ENCODE measurements at regions not wholly inside any gene's neighbourhood (a gene's known extent, or its start where the extent isn't known, plus 50 kb on each side); places are given as distances from the start of the nearest gene placed in this dataset.
"Not testable (repeated sequence)": the region's sequence is repeated elsewhere in the genome, so short reads cannot be mapped to it uniquely, and the experiment has no call there.

DNA sequence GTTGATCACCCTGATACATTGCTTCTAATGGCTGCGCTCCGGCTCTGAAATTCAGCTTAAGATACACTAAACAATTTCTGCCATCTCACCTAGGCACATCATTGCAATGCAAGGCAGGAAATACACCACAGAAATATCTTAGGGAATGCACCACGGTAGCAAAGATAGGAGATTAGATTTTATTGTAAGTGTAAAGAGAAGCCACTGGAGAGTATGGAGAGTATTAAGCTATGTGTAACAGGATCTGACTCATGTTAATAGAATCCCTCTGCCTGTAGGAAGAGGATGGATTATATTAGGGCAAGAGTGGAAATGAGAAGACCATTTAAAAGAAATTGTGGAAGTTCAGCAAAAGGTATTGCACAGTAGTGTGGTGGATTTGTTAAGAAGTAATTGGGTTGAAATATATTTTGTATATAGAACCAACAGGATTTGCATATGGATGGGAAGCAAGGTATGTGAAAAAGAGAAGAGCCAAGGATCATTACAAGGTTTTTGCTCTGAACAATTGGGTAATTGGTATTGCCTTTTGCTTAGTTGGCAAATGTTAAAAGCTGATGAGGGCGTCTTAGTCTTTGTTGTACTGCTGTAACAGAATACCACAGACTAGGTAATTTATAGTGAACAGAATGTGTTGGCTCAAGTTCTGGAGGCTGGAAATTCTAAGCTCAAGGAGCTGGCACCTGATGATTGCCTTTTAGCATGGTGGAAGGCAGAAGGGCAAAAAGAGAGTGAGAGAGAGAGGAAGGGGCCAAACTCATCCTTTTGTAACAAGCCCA is 636.1 kb downstream of the PSAT1 start:
- FAIRE-seq: no peak

DNA sequence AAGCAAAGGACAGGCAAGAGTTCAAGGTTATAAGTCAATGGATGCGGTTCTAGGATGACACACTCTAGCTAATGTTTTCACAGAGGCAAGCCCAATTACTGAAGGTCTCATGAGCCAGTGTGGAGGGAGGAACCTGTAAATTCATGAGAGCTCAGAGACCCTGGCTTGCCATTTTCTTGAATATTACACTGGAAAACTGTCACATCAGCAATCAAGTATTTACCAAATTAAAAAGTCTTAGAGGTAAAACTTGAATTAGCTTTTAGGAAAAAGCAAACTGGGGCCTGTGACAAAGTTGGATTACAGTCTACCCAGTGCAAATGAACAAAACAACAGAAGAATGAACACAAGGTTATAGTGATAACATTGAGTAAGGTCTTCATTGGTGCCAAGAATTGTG is 636.9 kb upstream of the TLE4 start:
- DNase-seq (ENCODE audit: insufficient read length, low spot score) (no peak), FAIRE-seq (no peak)

More for the DNA sequence above, 636.1 kb downstream of the PSAT1 start:
- DNase-seq (ENCODE audit: insufficient read length, low spot score): no peak

DNA sequence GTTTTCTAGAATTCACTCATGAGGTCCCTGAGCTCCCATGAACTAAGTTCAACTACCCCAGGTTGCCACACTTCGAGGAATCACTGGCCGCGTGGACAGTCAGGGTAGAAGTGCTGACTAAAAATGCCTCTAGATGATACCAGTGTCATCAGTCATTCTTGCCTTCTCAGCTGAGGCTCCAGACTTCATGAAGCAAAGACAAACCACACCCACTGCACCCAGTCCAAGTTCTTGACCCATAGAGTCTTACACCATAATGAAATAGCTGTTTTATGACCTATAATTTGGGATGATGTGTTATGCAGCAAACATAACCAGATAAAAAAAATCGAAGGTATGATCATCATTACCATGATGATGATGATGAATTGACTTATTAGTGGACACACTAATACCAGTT is 632.9 kb upstream of the TLE4 start:
- DNase-seq (ENCODE audit: insufficient read length, low spot score) (no peak), FAIRE-seq (no peak)

DNA sequence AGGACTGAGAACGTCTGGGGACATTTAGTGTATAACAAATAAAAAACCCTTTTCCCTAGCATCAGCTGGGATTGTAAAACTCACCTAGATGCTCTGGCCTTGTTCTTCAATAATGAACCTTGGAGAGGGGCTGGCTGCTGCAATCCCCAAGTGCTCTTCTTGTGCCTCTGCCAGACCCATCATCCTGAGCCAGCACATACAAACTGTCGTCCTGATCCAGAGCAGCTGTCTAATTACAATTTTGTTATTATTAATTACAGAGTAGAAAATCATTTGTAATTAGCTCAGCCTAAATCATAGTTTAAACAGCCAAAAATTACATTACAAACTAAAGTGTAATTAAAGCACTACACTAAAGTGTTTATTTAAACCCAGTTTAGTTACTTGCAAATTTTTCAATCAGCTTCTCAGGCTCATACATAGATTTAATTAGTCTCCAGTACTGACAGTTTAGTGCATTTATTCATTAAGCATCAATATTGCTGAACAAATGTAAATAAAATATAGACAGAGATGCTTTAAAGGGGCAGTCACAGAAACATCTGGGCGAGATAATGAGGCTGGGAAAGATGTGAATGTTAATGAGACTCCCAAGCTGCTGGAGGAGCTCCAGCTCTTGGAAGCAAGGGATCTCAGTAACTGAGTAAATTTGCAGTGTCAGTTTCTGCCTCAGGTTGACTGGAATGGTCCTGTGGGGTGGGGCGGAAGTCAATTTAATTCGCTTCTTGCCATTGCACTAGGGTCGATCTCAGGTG is 632.3 kb upstream of the TLE4 start:
- no peak for DNase-seq (ENCODE audit: insufficient read length, low spot score)
- FAIRE-seq: no peak

DNA sequence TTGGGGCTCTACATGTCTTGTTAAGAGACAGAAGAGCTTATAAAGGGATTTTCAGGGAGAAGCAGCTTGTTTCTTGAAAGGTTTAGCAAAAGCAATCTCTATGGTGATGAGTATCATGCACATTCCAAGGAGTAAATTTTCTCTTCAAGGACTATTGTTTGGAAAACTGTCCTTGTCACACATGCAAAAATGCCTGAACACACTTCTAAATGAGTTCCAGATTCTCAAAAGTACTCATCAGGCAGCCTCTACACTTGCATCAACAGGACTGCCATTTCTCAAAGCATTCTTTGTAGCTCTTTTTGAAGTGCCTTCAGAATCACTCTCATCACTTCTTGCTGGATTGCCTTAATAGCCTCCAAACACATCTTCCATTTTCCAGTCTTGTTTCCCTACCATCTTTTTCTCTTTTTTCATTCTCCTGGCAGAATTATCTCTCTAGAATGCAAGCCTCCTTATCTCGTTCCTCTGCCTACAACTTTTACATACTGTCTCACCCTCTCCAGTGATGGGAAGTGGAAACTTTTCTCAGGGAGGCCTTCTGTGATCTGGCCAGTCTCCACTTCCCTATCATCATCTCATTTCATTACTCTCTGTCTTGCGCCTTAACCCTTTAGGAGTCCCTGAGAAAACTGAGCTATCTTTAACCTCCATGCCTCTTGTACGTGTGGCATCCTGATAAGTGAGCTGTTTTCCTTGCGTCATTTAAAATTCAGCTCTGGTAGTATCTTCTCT is 631.5 kb upstream of the TLE4 start:
- DNase-seq (ENCODE audit: insufficient read length, low spot score): no peak
- no peak for FAIRE-seq

DNA sequence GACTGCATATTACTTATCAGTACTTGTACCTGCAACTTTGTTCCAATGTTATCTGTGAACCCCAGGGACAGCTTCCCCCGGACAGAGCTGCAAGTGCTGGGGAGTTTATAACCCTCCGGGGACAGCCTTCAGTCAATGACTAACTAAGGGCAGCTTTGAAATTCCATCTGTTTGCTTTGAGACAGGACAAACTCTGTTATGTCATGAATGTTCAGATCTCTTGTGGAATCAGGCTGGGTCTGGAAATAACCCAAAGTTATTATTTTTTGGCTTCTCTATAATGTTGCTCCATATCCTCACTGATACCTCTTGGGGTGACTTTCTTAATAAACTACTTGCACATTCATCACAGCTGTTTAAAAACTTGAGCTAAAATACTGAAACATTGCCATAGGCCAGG is 617.5 kb upstream of the TLE4 start:
- FAIRE-seq (no peak), DNase-seq (ENCODE audit: insufficient read length, low spot score) (no peak)

DNA sequence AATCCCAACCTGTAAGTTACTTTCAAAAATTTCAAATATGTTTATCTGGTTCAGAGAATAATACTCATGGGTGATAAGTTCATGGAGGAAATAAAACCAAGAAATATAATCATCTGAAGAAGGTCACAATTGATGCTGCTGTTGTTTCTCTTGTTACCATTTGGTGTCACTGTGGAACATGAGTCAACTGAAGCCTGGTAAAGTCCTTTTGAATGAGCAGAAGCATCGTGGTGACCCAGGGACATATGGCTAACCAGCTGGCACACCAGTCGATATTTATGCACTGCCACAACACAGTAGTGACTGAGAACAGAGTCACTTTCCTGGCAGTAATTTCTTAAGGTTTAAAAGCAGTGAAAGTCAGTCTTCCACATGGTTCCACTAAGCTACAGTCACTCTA is 612.9 kb upstream of the TLE4 start:
- FAIRE-seq (no peak), DNase-seq (ENCODE audit: insufficient read length, low spot score) (no peak)

DNA sequence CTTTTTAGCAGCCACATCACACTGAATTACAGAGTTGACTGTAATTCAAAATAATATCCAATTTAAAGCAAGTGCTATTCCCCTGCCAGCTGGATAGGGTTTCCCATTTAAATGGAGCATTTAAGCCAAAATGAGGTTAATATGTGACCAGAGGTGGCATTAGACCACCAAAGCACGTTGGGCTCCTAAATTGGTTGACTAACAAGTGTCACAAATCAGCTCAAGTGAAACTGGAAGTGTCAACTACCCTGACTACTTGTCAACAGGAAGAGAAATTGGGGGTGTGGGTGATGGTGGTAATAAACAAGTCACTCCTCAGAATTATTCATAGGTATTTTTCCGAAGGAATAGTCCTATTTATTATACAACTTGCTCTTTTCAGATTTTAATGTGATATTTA is 609.6 kb upstream of the TLE4 start:
- FAIRE-seq: no peak
- DNase-seq (ENCODE audit: insufficient read length, low spot score): no peak

DNA sequence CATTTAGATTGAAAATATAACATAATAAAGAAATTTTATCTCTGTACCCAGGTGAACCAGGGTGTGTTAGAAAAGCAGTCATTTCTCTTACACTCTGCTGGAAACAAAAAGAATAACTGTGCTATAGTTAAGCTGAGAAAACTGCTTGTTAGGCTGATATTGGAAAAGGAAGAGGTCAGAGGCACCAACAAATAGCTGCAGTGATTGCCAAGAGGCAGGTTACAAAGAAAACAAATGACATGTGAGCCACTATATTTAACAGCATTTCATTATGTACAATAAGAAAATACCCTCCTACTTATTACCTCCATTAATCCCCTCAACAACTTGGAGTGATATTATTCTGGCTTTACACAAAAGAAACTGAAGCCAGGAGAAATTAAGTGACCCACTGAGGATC is 607.9 kb upstream of the TLE4 start:
- DNase-seq (ENCODE audit: insufficient read length, low spot score) (no peak), FAIRE-seq (no peak)

DNA sequence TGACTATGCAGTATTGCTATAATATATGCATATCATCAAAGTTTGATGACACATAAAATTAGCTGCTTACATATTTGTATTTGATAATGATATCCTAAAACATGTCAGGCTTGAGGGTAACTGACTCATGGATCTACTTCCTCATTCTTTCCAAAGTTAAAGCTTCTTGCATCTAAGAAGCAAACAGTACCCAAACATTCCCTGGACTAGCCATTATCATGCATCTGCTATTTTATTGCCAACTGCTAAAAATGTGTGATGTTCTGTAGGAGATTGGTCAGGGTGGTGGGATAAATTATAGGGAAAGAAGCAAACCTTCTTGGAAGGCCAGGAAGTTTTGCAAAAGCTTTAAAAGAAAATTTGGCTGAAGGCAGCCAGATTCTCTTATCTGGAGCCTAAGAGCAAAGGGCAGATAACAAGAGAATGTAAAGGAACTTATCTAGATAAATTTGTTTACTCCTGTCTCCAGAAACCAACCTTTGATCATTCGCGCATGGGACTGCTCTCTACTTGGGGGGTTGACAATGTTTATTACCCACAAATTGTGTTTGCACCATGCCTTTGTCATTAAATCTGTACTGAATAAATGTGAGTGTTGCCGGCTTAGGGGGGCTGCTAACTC is 604.1 kb upstream of the TLE4 start:
- DNase-seq (ENCODE audit: insufficient read length, low spot score) (no peak), FAIRE-seq (no peak)

DNA sequence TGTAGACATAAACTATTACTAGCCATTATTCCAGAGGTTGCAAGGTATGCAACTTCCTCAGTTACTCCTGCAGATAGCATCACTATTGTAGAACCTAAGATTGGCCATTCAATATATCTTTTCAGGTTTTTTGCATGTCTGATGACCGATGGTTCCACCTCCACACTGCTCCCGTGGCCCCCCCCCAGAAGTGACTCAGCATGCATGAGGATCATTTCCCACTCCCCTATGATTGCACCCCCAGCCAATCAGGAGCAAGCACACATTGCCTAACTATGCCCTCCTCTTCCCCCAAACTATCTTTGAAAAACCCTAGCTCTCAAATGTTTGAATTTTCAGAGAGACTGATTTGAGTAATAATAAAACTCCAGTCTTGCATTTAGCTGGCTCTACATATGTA is 601.4 kb upstream of the TLE4 start:
- FAIRE-seq (no peak), DNase-seq (ENCODE audit: insufficient read length, low spot score) (no peak)

DNA sequence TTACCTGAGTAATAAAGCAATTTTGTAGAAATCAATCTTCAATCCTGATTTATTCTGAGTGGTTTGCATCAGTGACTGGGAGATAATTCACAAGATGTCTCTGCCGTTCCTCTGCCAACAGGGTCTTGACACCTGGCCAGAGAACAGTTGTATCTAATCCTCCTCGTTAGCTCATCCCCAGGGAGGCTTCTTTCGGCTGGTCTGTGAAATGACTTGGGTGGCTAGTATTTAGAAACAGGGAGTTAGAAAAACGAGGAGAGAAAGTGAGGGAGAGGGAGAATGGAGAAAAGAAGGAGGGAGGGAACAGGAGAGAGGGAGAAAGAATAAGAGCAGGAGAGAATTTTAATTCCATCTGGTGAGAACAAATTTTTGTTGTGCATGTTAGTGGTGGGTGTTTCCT is 600.2 kb upstream of the TLE4 start:
- DNase-seq (ENCODE audit: insufficient read length, low spot score): no peak

DNA sequence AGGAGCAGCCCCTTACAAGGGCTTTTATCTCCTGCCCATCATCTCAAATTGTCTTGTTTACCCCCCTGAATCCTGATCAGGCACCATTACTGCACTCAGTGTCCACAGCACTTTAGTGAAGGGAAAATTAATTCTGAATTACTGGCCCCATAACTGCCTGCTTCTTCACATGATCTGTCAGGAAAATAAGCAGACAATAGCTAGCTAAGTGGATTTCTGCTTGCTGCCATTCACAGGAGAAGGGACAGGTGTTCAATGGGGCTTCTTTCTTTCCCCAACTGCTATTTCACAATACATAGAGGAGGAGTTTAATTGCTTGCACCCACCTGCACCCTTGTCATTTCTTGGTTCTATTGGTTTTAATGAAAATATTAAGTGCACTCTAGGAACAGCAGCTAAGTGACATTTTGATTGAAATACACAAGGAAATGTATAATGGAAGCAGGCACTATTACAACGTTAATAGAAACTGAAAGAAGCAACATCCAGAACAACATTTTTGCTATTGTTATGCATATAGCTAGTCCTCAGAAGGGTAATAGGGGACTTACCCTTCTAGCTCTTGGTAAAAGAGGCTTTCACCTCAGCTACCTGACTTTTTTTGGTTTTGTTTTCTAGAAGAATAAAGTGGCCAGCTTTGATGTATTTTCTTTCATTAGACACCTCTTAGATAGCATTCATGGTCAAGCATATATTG is 599.3 kb upstream of the TLE4 start:
- no peak for DNase-seq (ENCODE audit: insufficient read length, low spot score)
- no peak for FAIRE-seq

More for the DNA sequence above, 600.2 kb upstream of the TLE4 start:
- FAIRE-seq: no peak

DNA sequence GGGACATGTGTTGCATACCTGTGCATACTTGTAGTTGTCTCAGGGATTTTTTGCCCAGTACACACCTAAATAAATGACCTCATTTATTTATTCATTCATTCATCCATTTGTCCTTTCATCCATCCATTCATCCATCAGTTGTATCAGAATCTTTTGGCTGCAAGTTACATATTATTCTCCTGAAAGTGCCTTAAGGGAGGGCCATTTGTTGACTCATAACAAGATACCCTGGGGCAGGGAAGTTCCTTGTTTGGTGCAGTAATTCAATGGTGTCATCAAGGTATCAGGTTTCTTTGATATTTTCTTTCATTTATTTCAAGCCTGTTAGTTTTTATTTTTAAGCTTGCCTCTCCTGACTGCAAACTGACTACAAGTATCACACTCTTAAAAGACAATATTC is 597.9 kb upstream of the TLE4 start:
- FAIRE-seq (no peak), DNase-seq (ENCODE audit: insufficient read length, low spot score) (no peak)

DNA sequence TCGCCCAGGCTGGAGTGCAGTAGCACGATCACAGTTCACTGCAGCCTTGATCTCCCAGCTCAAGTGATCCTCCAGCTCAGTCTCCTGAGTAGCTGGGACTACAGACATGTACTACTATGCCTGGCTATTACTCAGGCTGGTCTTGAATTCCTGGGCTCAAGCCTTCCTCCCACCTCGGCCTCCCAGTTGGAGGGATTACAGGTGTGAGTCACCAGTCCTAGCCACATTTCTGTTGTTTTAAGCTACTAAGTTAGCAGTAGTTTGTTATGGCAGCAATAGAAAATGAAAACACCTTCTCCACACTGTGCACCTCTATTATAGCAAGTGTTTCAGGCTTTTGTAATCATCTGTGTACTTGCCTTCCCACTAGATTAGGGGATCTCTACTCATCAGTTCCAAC is 588.9 kb upstream of the TLE4 start:
- FAIRE-seq: no peak
- DNase-seq (ENCODE audit: insufficient read length, low spot score): no peak

DNA sequence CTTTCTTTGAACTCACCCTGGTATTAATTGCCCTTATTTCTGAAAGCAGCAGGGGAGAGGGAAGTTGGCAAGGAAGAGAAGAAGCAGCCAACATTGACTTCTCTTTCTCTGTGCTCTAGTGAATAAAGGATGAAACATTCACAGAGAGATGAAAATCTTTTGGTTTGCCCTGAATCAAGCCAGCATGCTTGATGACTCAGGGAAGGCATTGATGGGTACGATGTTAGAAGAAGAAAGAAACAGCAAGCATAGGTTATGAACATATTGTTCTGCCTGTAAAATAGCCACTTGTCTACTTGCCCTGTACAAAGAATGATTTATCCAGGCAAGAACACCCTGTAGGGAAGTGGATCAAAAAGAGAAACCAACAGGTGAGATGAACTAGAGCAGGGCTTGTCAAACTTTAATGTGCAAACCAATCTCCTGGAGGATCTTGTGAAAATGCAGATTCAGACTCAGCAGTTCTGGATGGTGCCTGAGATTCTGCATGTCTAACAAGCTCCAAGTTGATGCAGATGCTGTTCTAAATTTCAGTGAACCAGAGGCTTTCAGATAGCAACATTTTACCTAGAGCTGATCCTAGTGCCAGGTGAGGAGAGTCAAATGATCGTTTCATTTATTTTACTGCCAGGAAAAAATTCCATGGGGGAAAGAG is 586.6 kb upstream of the TLE4 start:
- FAIRE-seq (no peak), DNase-seq (ENCODE audit: insufficient read length, low spot score) (no peak)

DNA sequence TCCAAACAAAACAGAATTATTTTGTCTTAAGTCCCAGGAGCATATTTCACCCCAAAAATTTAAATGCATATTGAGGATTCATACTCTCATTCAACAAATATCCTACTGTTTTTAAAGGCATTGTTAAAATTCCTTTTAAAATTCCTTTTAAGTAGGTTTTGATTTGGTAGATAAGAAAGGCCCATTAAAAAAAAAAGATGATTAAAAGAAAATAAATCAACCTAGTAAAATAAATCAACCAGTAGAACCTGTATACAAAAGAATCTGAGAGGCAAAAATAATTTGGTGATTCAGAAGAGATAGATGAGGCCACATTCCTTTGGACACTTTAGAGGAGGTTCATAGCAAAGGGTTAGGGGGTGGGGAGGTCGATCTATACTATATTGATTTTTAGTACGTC is 585.3 kb upstream of the TLE4 start:
- no peak for FAIRE-seq
- no peak for DNase-seq (ENCODE audit: insufficient read length, low spot score)

DNA sequence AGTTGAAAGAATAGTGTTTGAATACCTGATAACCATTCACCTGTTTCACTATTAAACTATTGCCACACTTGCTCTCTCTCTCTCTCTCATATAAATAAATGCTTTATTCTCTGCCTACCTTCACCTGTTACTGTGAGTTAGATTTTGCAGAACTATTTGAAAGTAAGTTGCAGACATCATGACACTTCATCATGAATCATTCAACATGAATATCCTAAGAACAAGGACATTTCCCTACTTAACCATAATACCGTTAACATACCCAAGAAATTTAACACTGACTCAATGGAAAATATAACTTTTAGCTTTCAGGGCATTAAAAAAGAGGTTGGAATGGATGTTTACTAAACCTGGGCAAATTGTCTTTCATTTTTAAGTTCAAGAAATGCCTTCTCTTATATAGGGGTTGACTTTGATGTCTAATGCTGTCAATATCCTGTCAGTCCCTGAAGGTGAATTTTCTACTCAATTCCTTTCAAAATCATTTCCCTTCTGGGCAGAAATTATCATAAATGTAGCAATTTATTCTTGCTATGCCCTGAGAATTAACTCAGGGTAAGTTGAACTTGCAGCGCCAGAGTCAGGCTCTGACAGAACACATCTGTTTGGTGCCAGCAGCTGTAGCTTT is 582.6 kb upstream of the TLE4 start:
- DNase-seq (ENCODE audit: insufficient read length, low spot score): no peak
- FAIRE-seq: no peak

DNA sequence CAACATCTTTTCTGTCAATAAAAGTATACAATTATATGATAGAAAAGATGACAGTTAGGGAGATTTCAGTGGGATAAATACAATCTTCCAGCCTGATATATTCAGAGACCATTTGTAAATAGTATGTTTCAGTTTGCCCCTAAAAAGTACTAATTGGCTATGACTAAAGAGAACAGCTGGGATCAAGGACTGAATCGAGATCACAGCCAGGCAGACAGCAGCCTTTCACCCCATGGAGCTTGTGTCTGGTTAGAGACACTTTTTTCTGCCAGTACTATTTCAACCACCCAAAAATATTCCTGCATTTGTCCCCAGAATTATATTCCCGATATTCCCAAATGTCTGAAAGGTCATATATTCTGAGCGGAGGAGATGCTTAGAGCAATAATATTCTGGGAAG is 577.3 kb upstream of the TLE4 start:
- FAIRE-seq (no peak), DNase-seq (ENCODE audit: insufficient read length, low spot score) (no peak)

DNA sequence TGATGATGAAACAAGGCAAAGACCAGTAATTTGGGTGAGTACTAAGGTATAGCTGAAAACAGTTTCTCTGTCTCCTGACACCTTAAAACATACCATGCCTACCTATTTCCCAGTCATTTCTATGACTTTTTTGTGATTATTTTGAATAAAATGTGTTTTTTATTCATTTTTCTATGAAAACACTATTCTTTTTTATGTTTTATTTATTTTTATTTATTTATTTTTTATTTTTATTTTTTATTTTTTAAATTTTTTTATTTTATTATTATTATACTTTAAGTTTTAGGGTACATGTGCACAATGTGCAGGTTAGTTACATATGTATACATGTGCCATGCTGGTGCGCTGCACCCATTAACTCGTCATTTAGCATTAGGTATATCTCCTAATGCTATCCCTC is 576.8 kb upstream of the TLE4 start:
- not testable (repeated sequence) for DNase-seq (ENCODE audit: insufficient read length, low spot score); FAIRE-seq
